Right ventricle myocardium inferior (tissue), 1 donor: ENCODE measurements at regions not wholly inside any gene's neighbourhood (a gene's known extent, or its start where the extent isn't known, plus 50 kb on each side); places are given as distances from the start of the nearest gene placed in this dataset.
"Not testable (repeated sequence)": the region's sequence is repeated elsewhere in the genome, so short reads cannot be mapped to it uniquely, and the experiment has no call there.

Experiments used
- ATAC-seq: fragments of 200-7000 bp; cut with Tn5 transposase; one replicate; pipeline ENCODE4 v1.9.1; 2020; ENCODE audit warnings: mild to moderate bottlenecking, moderate library complexity
- DNase-seq: peaks from one replicate; pipeline ENCODE4 v3.0.0; 2021; ENCODE audit errors: missing footprints
- intact Hi-C: fragments of 100-400 bp; cut with DNase I; formaldehyde crosslinking; loops from one replicate; pipeline ENCODE4 v1.11.0; 2022
- donor health status: DM: no; HTN: yes; CAD: no; lungs with severe emphysema.

- DNase-seq (peak; percentile 11), ATAC-seq (peak; percentile 77)
- intact Hi-C loops = not testable (repeated sequence)
Measured at GRCh38 chr1:206380791-206381610, 89.3 kb upstream of the IKBKE start.

- ATAC-seq = peak; percentile 60
- intact Hi-C loops = not testable (repeated sequence)
Measured at GRCh38 chr1:206384029-206384807, 86.1 kb upstream of the IKBKE start.

GRCh38 chr1:206384891-206385290, 85.4 kb upstream of the IKBKE start:
- intact Hi-C loops, ATAC-seq, DNase-seq: not testable (repeated sequence)

More at GRCh38 chr1:206384029-206384807, 86.1 kb upstream of the IKBKE start:
- not testable (repeated sequence) for DNase-seq

- DNase-seq, intact Hi-C loops: not testable (repeated sequence)
- peak; percentile 48 for ATAC-seq
Measured at GRCh38 chr1:206387631-206388030, 82.6 kb upstream of the IKBKE start.

GRCh38 chr1:206391903-206392302, 78.4 kb upstream of the IKBKE start:
- DNase-seq, intact Hi-C loops, ATAC-seq: not testable (repeated sequence)

GRCh38 chr1:206397501-206397900, 72.8 kb upstream of the IKBKE start:
- DNase-seq, intact Hi-C loops, ATAC-seq: not testable (repeated sequence)

GRCh38 chr1:206398261-206398660, 72.0 kb upstream of the IKBKE start:
- ATAC-seq, DNase-seq, intact Hi-C loops: not testable (repeated sequence)

- DNase-seq, intact Hi-C loops: not testable (repeated sequence)
- ATAC-seq = peak; percentile 94
Measured at GRCh38 chr1:206403612-206404307, 66.5 kb upstream of the IKBKE start.

- intact Hi-C loops, DNase-seq: not testable (repeated sequence)
- ATAC-seq = peak; percentile 58
Measured at GRCh38 chr1:206404309-206405027, 65.8 kb upstream of the IKBKE start.

GRCh38 chr1:206405282-206405681, 65.0 kb upstream of the IKBKE start:
- ATAC-seq, DNase-seq, intact Hi-C loops: not testable (repeated sequence)

- DNase-seq, ATAC-seq, intact Hi-C loops: not testable (repeated sequence)
Measured at GRCh38 chr1:206408371-206409288, 61.6 kb upstream of the IKBKE start.

GRCh38 chr1:206411321-206411720, 59.0 kb upstream of the IKBKE start:
- intact Hi-C loops = no loop called here
- no peak for DNase-seq
- no peak for ATAC-seq

GRCh38 chr1:206415942-206416341, 54.3 kb upstream of the IKBKE start:
- no peak for ATAC-seq

GRCh38 chr1:206417774-206418614, 52.3 kb upstream of the IKBKE start:
- no peak for DNase-seq
- intact Hi-C loops = no loop called here
- no peak for ATAC-seq

More at GRCh38 chr1:206415942-206416341, 54.3 kb upstream of the IKBKE start:
- intact Hi-C loops = no loop called here
- DNase-seq = no peak

- ATAC-seq = no peak
- intact Hi-C loops = no loop called here
- DNase-seq = no peak
Measured at GRCh38 chr1:206419250-206419649, 51.0 kb upstream of the IKBKE start.

GRCh38 chr1:206419783-206420182, 50.5 kb upstream of the IKBKE start:
- ATAC-seq = no peak
- no peak for DNase-seq
- intact Hi-C loops = no loop called here
